PFSK-1 (cell line): ENCODE measurements at regions not wholly inside any gene's neighbourhood (a gene's known extent, or its start where the extent isn't known, plus 50 kb on each side); places are given as distances from the start of the nearest gene placed in this dataset.

Experiments
- FOXP2 ChIP-seq: optimal IDR thresholded peaks from 2 replicates; pipeline ENCODE3; 2011; ENCODE audit warnings: borderline replicate concordance, control low read depth, inconsistent platforms; ENCODE audit not compliant: insufficient read depth; ENCODE audit errors: extremely low read length, extremely low read depth
- POLR2AphosphoS5 ChIP-seq: IDR thresholded peaks from 2 replicates; pipeline ENCODE4 v1.6.1; 2012; ENCODE audit warnings: low read depth, mild to moderate bottlenecking, control low read depth, low read length, moderate library complexity
- SIN3A ChIP-seq: IDR thresholded peaks from 2 replicates; pipeline ENCODE4 v1.6.1; 2012; ENCODE audit warnings: mild to moderate bottlenecking, low read length, moderate library complexity, borderline replicate concordance; ENCODE audit not compliant: insufficient read depth
- TAF1 ChIP-seq: IDR thresholded peaks from 2 replicates; pipeline ENCODE4 v1.6.1; 2012; ENCODE audit warnings: low read length, control low read depth, borderline replicate concordance; ENCODE audit not compliant: insufficient read depth
- TF ChIP-seq, protein P1 (sequence below), 2 experiments: IDR thresholded peaks; 2 replicates each; pipeline versions ENCODE4 v1.6.1 to v1.8.0; 2011 to 2012; ENCODE audit warnings: low read depth in 2 of 2, low read length in 2 of 2, control low read depth in 1 of 2, inconsistent platforms in 1 of 2, mild to moderate bottlenecking in 1 of 2, moderate library complexity in 1 of 2; ENCODE audit not compliant: insufficient read depth in 1 of 2

DNA sequence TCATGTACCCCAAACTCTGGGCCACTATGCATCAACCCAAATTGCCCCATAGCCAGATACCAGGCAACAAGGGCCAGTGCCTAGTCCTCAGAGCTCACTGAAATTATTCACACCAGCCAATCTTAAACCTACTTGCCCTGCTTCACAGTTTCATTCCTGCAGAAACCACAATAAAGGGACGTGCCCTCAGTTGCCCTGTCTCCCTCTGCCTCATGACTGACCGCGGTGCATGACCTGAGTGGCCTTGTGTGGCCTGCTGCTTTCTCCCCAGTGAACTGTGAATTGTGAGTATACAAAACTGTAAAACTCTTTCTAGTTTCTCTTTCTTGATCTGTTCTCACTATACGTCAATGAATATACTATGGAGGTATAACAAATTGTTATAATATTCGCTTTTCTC is 490.9 kb upstream of the MIS18BP1 start:
- TF ChIP-seq SIN3A (no peak), TAF1 (no peak), FOXP2 (no peak), POLR2AphosphoS5 (no peak)
- TF ChIP-seq, protein P1, sequence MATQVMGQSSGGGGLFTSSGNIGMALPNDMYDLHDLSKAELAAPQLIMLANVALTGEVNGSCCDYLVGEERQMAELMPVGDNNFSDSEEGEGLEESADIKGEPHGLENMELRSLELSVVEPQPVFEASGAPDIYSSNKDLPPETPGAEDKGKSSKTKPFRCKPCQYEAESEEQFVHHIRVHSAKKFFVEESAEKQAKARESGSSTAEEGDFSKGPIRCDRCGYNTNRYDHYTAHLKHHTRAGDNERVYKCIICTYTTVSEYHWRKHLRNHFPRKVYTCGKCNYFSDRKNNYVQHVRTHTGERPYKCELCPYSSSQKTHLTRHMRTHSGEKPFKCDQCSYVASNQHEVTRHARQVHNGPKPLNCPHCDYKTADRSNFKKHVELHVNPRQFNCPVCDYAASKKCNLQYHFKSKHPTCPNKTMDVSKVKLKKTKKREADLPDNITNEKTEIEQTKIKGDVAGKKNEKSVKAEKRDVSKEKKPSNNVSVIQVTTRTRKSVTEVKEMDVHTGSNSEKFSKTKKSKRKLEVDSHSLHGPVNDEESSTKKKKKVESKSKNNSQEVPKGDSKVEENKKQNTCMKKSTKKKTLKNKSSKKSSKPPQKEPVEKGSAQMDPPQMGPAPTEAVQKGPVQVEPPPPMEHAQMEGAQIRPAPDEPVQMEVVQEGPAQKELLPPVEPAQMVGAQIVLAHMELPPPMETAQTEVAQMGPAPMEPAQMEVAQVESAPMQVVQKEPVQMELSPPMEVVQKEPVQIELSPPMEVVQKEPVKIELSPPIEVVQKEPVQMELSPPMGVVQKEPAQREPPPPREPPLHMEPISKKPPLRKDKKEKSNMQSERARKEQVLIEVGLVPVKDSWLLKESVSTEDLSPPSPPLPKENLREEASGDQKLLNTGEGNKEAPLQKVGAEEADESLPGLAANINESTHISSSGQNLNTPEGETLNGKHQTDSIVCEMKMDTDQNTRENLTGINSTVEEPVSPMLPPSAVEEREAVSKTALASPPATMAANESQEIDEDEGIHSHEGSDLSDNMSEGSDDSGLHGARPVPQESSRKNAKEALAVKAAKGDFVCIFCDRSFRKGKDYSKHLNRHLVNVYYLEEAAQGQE (IDR thresholded peaks at IDR 0.05; ENCODE audit: insufficient read depth in 1 of 2, low read depth in 2 of 2, low read length in 2 of 2): no peak

DNA sequence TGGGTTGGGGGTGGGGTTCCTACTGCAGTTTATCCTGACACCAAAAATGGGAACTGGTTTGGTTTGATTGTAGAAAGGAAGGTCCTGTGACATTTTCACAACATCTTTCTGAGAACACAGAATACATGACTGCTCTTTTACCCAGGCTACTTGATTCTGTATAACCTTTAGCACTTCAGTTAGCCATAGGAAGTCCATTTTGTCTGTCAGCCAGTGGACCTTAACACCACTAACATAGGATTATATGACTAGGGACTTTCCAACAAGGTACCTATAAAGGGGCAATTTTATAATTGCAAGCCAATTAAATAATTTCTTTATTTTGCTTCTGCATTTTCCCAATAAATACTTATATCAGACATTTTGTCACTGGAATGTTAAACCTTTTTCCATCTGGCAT is 489.2 kb upstream of the MIS18BP1 start:
- TF ChIP-seq FOXP2: no peak
- no peak for TF ChIP-seq TAF1

DNA sequence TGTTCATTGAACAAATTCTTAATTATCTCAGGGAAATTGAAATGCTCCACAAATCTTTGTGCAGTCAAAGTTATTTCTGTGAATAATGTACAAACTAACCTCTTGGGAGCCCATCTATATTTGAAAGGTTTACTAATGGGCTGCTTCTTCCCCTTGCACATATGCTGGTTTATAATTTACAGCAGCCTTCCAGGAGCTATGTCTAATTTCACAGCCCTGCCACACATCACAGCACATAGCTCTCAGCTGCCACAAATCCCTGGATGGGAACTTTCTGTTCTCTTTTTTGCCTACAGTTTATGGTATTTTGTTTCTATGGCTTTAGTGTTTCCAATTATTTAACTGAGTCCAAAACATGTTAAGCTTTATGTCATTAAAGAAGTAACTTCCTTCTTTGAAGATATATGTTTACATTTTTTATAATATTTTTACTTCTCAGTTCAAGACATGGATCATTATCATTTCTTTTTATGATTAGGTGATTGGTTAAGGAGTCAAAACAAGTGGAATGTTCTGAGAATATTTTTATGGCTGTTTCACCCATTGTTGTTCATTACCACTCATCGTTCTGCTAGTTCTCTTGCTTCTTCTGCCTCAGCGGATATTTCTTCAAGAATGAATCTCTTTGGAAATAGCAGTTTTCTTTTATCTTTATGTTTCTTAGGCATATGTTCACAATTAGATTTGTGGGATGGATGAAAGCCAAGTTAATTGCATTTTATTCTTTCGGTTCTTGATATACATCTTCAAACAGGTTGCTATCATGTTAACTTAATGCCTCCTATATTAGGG is 475.6 kb upstream of the MIS18BP1 start:
- TF ChIP-seq SIN3A: no peak
- TF ChIP-seq POLR2AphosphoS5: no peak
- no peak for TF ChIP-seq FOXP2
- TF ChIP-seq TAF1: no peak
- TF ChIP-seq, protein P1 (IDR thresholded peaks at IDR 0.05; ENCODE audit: insufficient read depth in 1 of 2, low read depth in 2 of 2, low read length in 2 of 2): no peak

DNA sequence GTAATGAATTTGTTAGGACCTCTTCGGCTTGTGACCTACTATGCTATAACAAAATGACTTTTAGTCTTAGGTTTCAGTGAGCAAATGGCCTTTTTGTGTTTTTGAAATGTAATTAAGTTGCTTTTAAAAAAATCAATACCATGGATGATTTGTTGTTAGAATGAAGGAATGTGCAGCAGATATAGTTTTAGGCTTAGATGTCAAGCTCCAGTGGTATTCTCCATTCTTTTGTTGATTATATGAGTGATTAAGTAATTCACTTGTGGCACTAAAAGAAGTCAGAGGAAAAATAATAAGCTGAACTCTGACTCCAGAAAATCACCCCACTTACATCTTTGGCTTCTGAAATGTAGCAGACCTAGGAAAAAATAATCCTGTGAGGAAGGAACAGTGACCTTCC is 474.1 kb upstream of the MIS18BP1 start:
- TF ChIP-seq TAF1: no peak
- TF ChIP-seq SIN3A: no peak
- TF ChIP-seq, protein P1 (IDR thresholded peaks at IDR 0.05; ENCODE audit: insufficient read depth in 1 of 2, low read depth in 2 of 2, low read length in 2 of 2): no peak
- TF ChIP-seq POLR2AphosphoS5: no peak
- TF ChIP-seq FOXP2: no peak

DNA sequence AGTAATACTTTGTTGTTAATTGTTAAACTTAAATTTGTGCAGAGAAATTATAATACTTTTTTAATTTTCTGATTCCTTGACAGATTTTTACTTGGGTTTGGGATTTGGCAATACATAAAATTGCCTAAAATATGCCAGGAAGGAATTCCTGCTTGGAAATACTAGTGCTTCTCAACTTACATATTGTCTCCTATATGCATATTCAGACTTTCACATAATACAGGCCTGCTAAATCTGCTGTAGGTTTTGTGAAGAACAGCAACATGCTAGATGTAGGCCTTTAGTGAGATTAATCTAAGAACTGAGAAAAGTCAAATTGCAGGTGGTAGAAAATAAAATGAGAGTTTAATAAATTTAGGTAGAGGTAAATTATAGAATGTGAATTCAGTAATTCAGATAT is 468.5 kb upstream of the MIS18BP1 start:
- no peak for TF ChIP-seq TAF1
- TF ChIP-seq FOXP2: no peak
- no peak for TF ChIP-seq SIN3A
- no peak for TF ChIP-seq POLR2AphosphoS5
- TF ChIP-seq, protein P1 (IDR thresholded peaks at IDR 0.05; ENCODE audit: insufficient read depth in 1 of 2, low read depth in 2 of 2, low read length in 2 of 2): no peak
